Activated CD4-positive, alpha-beta memory T cell treated with anti-CD3 and anti-CD28 coated beads, Interleukin-2, amount 10 ng/mL, durations not matched to agents 7 days and 5 days (primary cell): ENCODE measurements at regions not wholly inside any gene's neighbourhood (a gene's known extent, or its start where the extent isn't known, plus 50 kb on each side); places are given as distances from the start of the nearest gene placed in this dataset.

ENCODE experiments used
- CTCF ChIA-PET: fragments of 350-600 bp; sonication (Branson Sonifier 250); formaldehyde crosslinking; loops from one replicate; lab custom pipeline; 2021; ENCODE audit warnings: antibody characterized with exemption, inconsistent platforms; lab: Charles Lee
- POLR2A ChIA-PET: fragments of 350-600 bp; sonication (Branson Sonifier 250); formaldehyde crosslinking; loops from one replicate; lab custom pipeline; 2021; ENCODE audit warnings: antibody characterized with exemption; lab: Charles Lee
- DNase-seq: peaks from one replicate; pipeline ENCODE4 v3.0.0-alpha.2; 2020
- H3K27ac Mint-ChIP-seq: one replicate; pipeline ENCODE4 v1.8.0; 2021; ENCODE audit warnings: mild to moderate bottlenecking, mixed read lengths
- H3K27me3 Mint-ChIP-seq: one replicate; pipeline ENCODE4 v1.8.0; 2021; ENCODE audit warnings: mixed read lengths
- H3K36me3 Mint-ChIP-seq: one replicate; pipeline ENCODE4 v1.8.0; 2021; ENCODE audit warnings: low read depth, mixed read lengths
- H3K4me1 Mint-ChIP-seq: one replicate; pipeline ENCODE4 v1.8.0; 2021; ENCODE audit warnings: mixed read lengths
- H3K4me3 Mint-ChIP-seq: one replicate; pipeline ENCODE4 v1.8.0; 2021; ENCODE audit warnings: mild to moderate bottlenecking, mixed read lengths
- H3K9me3 Mint-ChIP-seq: one replicate; pipeline ENCODE4 v1.8.0; 2021; ENCODE audit warnings: mixed read lengths

- ChIA-PET CTCF (no interaction called here), POLR2A (interaction anchor here (0.6 kb wide), 1 partner anchor 613 kb away, joined by 3 read pairs; no protein-coding TSS in a partner anchor)
- no peak for DNase-seq
- H3K27me3 Mint-ChIP-seq, result no peaks in the 10 kb centered on the region
- H3K36me3 Mint-ChIP-seq, result no peaks in the 10 kb centered on the region
- H3K9me3 Mint-ChIP-seq, result no peaks in the 10 kb centered on the region
- H3K4me1 Mint-ChIP-seq, result no peaks in the 10 kb centered on the region
- no peak overlapping the region for H3K27ac Mint-ChIP-seq
- H3K4me3 Mint-ChIP-seq, result no peak overlapping the region
Measured at GRCh38 chr9:118527261-118527660, 823.1 kb downstream of the TLR4 start.

DNA sequence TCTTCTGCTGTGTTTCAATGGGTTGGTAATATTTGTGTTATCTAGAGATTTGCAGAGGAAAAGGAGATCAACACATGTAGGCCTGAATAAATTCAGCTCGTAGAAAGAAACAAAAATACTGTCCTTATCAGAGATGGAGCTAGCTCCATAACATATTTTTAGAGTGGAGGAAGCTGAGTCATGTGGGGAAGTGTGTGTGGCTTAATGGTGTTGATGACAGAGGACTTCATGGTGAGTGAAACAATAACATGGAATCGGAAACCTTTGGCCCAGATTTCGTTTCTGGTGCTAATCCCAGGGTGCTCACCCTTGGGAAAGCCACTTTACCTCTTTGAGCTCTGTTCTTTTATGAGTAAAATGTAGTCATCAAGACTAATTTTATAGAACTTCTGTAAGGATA is 825.0 kb downstream of the TLR4 start:
- H3K9me3 Mint-ChIP-seq, result no peaks in the 10 kb centered on the region
- no peaks in the 10 kb centered on the region for H3K27me3 Mint-ChIP-seq
- no peak overlapping the region for H3K4me3 Mint-ChIP-seq
- DNase-seq, result no peak
- no peaks in the 10 kb centered on the region for H3K36me3 Mint-ChIP-seq
- H3K27ac Mint-ChIP-seq, result no peak overlapping the region
- CTCF ChIA-PET, result no interaction called here
- no peaks in the 10 kb centered on the region for H3K4me1 Mint-ChIP-seq
- POLR2A ChIA-PET, result no interaction called here

DNA sequence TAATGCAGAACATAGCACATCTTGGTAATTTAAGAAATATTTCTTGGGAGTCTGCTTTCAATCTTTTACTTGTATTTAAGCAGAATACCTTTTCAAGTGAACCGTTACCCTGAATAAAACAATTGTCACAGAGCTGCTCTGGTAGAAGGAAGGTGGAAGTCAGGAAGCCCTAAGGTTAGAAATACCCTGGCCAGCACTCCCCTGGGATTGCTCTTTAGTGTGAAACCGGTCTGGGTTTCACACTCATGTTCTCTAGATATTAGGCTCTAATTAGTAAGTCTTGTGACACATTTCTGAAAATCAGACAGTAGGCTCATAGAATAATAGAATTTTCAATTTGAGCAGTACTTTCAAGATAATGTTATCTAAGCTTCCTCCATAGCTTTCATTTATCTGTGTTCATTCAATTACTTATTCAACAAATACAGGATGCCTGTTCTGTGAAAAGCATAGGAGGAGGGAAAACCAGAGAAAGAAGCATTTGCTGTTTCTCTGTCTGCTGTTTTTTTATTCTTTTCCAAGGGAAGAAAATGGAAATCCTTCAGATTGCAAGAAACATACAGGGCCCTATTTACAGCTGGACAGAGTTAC is 825.5 kb downstream of the TLR4 start:
- no peaks in the 10 kb centered on the region for H3K36me3 Mint-ChIP-seq
- ChIA-PET POLR2A (no interaction called here), CTCF (no interaction called here)
- no peaks in the 10 kb centered on the region for H3K27me3 Mint-ChIP-seq
- no peak overlapping the region for H3K27ac Mint-ChIP-seq
- DNase-seq, result no peak
- no peaks in the 10 kb centered on the region for H3K9me3 Mint-ChIP-seq
- no peak overlapping the region for H3K4me3 Mint-ChIP-seq
- no peaks in the 10 kb centered on the region for H3K4me1 Mint-ChIP-seq

DNA sequence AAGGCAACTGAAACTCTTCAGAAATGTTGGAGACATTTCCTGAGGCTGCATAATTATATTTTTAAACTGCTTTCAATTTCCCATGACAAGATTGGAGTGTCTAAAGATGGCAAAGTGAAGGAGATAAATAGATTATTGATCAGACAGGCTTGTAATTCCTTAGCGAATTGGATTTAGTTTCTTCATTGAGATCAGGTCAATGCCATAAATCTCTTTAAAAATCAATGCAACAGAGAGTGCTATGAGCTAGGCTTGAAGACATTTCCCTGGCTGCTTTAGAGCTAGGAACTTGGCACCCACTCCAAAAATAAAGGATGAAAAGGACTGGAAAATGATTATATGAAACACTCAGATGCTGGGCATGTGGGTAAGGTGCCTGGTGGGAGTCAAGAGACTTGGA is 828.4 kb downstream of the TLR4 start:
- peaks cover 2% of the 10 kb centered on the region for H3K9me3 Mint-ChIP-seq
- H3K4me1 Mint-ChIP-seq, result no peaks in the 10 kb centered on the region
- H3K36me3 Mint-ChIP-seq, result no peaks in the 10 kb centered on the region
- no peak for DNase-seq
- H3K27me3 Mint-ChIP-seq, result no peaks in the 10 kb centered on the region
- no peak overlapping the region for H3K27ac Mint-ChIP-seq
- CTCF ChIA-PET, result no interaction called here
- POLR2A ChIA-PET, result no interaction called here
- no peak overlapping the region for H3K4me3 Mint-ChIP-seq

DNA sequence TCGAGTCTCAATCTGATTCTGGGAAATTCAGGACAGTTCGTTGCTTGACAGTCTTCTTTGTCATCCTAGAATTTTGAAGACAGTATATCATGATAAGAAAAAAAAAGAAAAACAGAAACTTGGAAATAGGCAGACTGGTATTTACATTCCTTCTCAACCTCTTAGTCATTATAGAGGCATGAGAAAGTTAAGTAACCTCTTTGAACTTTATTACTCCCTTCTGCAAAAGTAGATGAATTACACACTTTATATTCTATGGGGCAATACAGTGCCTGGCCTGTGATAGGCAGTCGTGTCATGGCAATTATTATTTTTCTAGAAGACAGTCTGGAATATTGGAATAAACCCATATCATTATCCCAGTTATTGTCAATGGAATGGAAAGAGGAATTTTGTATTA is 828.9 kb downstream of the TLR4 start:
- ChIA-PET CTCF (no interaction called here), POLR2A (no interaction called here)
- Mint-ChIP-seq H3K27me3 (no peaks in the 10 kb centered on the region), H3K4me1 (no peaks in the 10 kb centered on the region), H3K9me3 (peaks cover 2% of the 10 kb centered on the region), H3K4me3 (no peak overlapping the region), H3K36me3 (no peaks in the 10 kb centered on the region), H3K27ac (no peak overlapping the region)
- no peak for DNase-seq

GRCh38 chr9:118533850-118534249 is 829.6 kb downstream of the TLR4 start:
- Mint-ChIP-seq H3K4me3 (no peak overlapping the region), H3K27me3 (no peaks in the 10 kb centered on the region), H3K36me3 (no peaks in the 10 kb centered on the region), H3K9me3 (peaks cover 2% of the 10 kb centered on the region), H3K4me1 (no peaks in the 10 kb centered on the region), H3K27ac (no peak overlapping the region)
- no peak for DNase-seq
- ChIA-PET POLR2A (no interaction called here), CTCF (no interaction called here)

GRCh38 chr9:118536153-118536552 is 832.0 kb downstream of the TLR4 start:
- H3K27me3 Mint-ChIP-seq, result no peaks in the 10 kb centered on the region
- H3K36me3 Mint-ChIP-seq, result no peaks in the 10 kb centered on the region
- CTCF ChIA-PET, result no interaction called here
- no peaks in the 10 kb centered on the region for H3K4me1 Mint-ChIP-seq
- H3K27ac Mint-ChIP-seq, result no peak overlapping the region
- no peak for DNase-seq
- POLR2A ChIA-PET, result no interaction called here
- no peak overlapping the region for H3K4me3 Mint-ChIP-seq
- peaks cover 2% of the 10 kb centered on the region for H3K9me3 Mint-ChIP-seq

DNA sequence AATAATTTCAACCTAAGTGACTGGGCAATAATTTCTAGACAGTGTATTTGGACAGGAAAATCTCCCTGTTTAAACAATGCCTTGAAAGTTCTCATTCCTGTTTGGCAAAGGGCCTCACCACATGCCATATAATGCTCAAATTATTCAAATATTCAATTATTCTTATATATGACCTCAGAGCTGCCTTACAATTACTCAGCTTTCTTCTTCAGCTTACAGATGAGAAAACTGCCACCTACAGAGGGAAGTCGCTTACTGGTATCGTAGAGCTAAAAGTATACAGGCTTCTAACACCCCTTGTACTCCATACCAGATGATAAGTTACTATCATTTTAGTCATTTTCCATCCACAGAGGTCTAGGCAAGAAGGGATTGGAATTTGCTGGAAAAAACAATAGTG is 830.3 kb downstream of the BRINP1 start:
- Mint-ChIP-seq H3K27me3 (no peaks in the 10 kb centered on the region), H3K4me1 (no peaks in the 10 kb centered on the region), H3K27ac (no peak overlapping the region), H3K36me3 (no peaks in the 10 kb centered on the region), H3K9me3 (peaks cover 2% of the 10 kb centered on the region), H3K4me3 (no peak overlapping the region)
- CTCF ChIA-PET, result no interaction called here
- DNase-seq, result no peak
- POLR2A ChIA-PET, result no interaction called here

GRCh38 chr9:118553465-118553864 is 815.8 kb downstream of the BRINP1 start:
- no peak overlapping the region for H3K4me3 Mint-ChIP-seq
- H3K9me3 Mint-ChIP-seq, result no peaks in the 10 kb centered on the region
- H3K27ac Mint-ChIP-seq, result no peak overlapping the region
- H3K4me1 Mint-ChIP-seq, result no peaks in the 10 kb centered on the region
- DNase-seq, result no peak
- CTCF ChIA-PET, result no interaction called here
- no peaks in the 10 kb centered on the region for H3K36me3 Mint-ChIP-seq
- H3K27me3 Mint-ChIP-seq, result no peaks in the 10 kb centered on the region
- POLR2A ChIA-PET, result no interaction called here

DNA sequence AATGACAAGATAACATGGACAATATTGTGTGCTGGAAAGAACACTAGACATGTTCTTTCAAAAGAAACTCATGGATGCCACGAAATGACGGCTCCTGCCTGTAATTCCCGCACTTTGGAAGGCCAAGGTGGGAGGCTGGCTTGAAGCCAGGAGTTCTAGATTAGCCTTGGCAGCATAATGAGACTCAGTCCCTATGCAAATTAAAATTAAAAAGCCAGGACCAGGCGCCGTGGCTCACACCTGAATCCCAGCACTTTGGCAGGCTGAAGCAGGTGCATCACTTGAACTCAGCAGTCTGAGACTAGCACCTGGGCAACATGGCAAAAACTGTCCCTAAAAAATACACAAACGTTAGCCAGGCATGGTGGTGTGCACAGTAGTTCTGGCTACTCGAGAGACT is 814.2 kb downstream of the BRINP1 start:
- Mint-ChIP-seq H3K9me3 (no peaks in the 10 kb centered on the region), H3K27ac (no peak overlapping the region), H3K27me3 (no peaks in the 10 kb centered on the region), H3K4me1 (no peaks in the 10 kb centered on the region), H3K36me3 (no peaks in the 10 kb centered on the region), H3K4me3 (no peak overlapping the region)
- CTCF ChIA-PET, result no interaction called here
- no peak for DNase-seq
- POLR2A ChIA-PET, result interaction anchor here (0.5 kb wide), 1 partner anchor 929 kb away, joined by 3 read pairs; no protein-coding TSS in a partner anchor

DNA sequence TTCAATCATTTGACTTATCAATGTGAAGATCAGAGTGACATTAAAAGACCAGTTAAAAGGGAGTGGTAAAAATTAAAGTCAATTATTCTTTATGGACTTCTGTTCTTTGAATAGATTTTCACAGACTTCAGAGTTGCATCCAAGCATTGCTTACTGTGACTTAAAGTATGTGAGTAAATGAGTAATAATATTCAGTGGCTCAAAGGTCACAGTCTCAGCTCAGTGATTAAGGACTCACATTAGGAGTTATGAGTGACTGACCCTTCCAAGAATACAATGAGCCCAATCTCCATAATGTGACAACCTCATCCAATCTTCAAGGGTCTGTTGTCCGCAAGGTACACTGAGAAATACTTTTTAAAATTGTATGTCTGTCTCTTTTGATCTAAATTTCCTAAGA is 811.2 kb downstream of the BRINP1 start:
- H3K4me1 Mint-ChIP-seq, result no peaks in the 10 kb centered on the region
- no peaks in the 10 kb centered on the region for H3K36me3 Mint-ChIP-seq
- H3K4me3 Mint-ChIP-seq, result no peak overlapping the region
- ChIA-PET POLR2A (no interaction called here), CTCF (interaction anchor here (0.6 kb wide), 1 partner anchor 876 kb away, joined by 3 read pairs; no protein-coding TSS in a partner anchor)
- no peaks in the 10 kb centered on the region for H3K9me3 Mint-ChIP-seq
- no peak for DNase-seq
- no peak overlapping the region for H3K27ac Mint-ChIP-seq
- no peaks in the 10 kb centered on the region for H3K27me3 Mint-ChIP-seq

DNA sequence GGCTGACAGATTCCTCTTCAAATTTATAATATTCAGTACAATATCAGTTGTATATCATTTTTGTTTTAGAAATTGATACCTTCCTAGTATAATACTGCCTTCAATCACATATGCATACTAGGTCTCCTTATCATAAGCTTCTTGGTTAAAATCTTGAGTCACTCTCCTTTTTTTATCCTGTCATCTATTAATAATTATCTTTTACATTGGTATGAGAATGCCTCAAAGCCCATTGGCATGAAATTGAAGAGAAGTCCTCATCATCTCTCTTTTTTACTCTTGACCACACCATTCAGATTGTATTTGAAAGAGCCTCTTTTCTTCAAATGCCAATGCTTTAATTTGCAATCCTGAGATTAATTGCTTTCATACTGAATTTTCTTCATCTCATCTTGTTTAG is 810.3 kb downstream of the BRINP1 start:
- Mint-ChIP-seq H3K4me3 (no peak overlapping the region), H3K4me1 (no peaks in the 10 kb centered on the region), H3K27me3 (no peaks in the 10 kb centered on the region), H3K36me3 (no peaks in the 10 kb centered on the region), H3K27ac (no peak overlapping the region), H3K9me3 (no peaks in the 10 kb centered on the region)
- CTCF ChIA-PET, result no interaction called here
- no peak for DNase-seq
- POLR2A ChIA-PET, result no interaction called here

GRCh38 chr9:118561051-118561450 is 808.2 kb downstream of the BRINP1 start:
- Mint-ChIP-seq H3K4me1 (no peaks in the 10 kb centered on the region), H3K36me3 (no peaks in the 10 kb centered on the region), H3K9me3 (no peaks in the 10 kb centered on the region), H3K27ac (no peak overlapping the region), H3K27me3 (no peaks in the 10 kb centered on the region), H3K4me3 (no peak overlapping the region)
- no peak for DNase-seq
- POLR2A ChIA-PET, result no interaction called here
- CTCF ChIA-PET, result no interaction called here

DNA sequence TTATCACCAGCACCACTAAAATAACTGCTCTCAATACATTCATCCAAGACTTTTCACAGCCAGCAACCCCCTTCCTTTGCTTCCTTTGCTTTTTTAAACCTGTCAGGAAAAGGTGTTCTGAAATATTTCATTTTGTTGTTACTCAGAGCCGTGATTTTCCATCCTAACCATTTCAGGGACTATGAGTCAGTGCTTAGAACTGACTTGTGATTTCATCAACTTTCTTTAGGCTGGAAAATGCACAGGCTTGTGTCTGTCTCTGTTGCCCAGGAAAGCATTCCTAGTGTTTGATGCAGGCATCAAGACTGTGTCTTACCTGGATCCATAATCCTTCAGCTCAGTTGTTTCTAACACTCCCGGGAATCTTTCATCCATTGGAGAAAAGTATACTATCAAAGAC is 805.6 kb downstream of the BRINP1 start:
- Mint-ChIP-seq H3K27me3 (no peaks in the 10 kb centered on the region), H3K9me3 (peaks cover under 1% of the 10 kb centered on the region), H3K4me1 (no peaks in the 10 kb centered on the region), H3K4me3 (no peak overlapping the region), H3K27ac (no peak overlapping the region), H3K36me3 (no peaks in the 10 kb centered on the region)
- no peak for DNase-seq
- ChIA-PET POLR2A (no interaction called here), CTCF (no interaction called here)
